ENCODE measurements at regions not wholly inside any gene's neighbourhood (a gene's known extent, or its start where the extent isn't known, plus 50 kb on each side); places are given as distances from the start of the nearest gene placed in this dataset.

GRCh38 chr13:52319876-52320275 is 86.1 kb downstream of the THSD1 start:
- TF ChIP-seq CTCF (conservative IDR thresholded peaks at IDR 0.05): no peak
- no peak for TF ChIP-seq ZFX (IDR thresholded peaks at IDR 0.05)
